GM19372 (cell line): ENCODE measurements at regions not wholly inside any gene's neighbourhood (a gene's known extent, or its start where the extent isn't known, plus 50 kb on each side); places are given as distances from the start of the nearest gene placed in this dataset.
"Not testable (repeated sequence)": the region's sequence is repeated elsewhere in the genome, so short reads cannot be mapped to it uniquely, and the experiment has no call there.

Experiments used
- ATAC-seq: cut with Tn5 transposase; IDR thresholded peaks from one replicate; pipeline ENCODE4 v1.9.1; 2021; ENCODE audit warnings: mild to moderate bottlenecking, low read depth, moderate library complexity; ENCODE audit not compliant: unreplicated experiment

GRCh38 chr4:186775902-186776301 lies 52.2 kb upstream of the FAT1 start:
- no peak for ATAC-seq

- ATAC-seq, result no peak
Observed at GRCh38 chr4:186778134-186778533, 54.5 kb upstream of the FAT1 start.

GRCh38 chr4:186780291-186781031 lies 56.8 kb upstream of the FAT1 start:
- no peak for ATAC-seq

GRCh38 chr4:186781032-186781917 lies 57.6 kb upstream of the FAT1 start:
- ATAC-seq, result no peak

- ATAC-seq, result no peak
Observed at GRCh38 chr4:186782302-186782701, 58.6 kb upstream of the FAT1 start.

GRCh38 chr4:186787536-186787935 lies 63.9 kb upstream of the FAT1 start:
- no peak for ATAC-seq

- ATAC-seq, result no peak
Observed at GRCh38 chr4:186789651-186790050, 66.0 kb upstream of the FAT1 start.

GRCh38 chr4:186790630-186791029 lies 67.0 kb upstream of the FAT1 start:
- no peak for ATAC-seq

- no peak for ATAC-seq
Observed at GRCh38 chr4:186792728-186793366, 69.2 kb upstream of the FAT1 start.

- no peak for ATAC-seq
Observed at GRCh38 chr4:186798951-186799659, 75.4 kb upstream of the FAT1 start.

GRCh38 chr4:186805020-186805820 lies 81.6 kb upstream of the FAT1 start:
- no peak for ATAC-seq

GRCh38 chr4:186805917-186806316 lies 82.3 kb upstream of the FAT1 start:
- not testable (repeated sequence) for ATAC-seq

GRCh38 chr4:186806679-186807421 lies 83.2 kb upstream of the FAT1 start:
- ATAC-seq, result no peak

GRCh38 chr4:186807808-186808629 lies 84.4 kb upstream of the FAT1 start:
- no peak for ATAC-seq

- no peak for ATAC-seq
Observed at GRCh38 chr4:186808630-186809018, 85.0 kb upstream of the FAT1 start.

GRCh38 chr4:186809070-186809469 lies 85.4 kb upstream of the FAT1 start:
- no peak for ATAC-seq

- no peak for ATAC-seq
Observed at GRCh38 chr4:186810613-186811150, 87.0 kb upstream of the FAT1 start.

GRCh38 chr4:186812592-186812991 lies 88.9 kb upstream of the FAT1 start:
- no peak for ATAC-seq
